ENCODE measurements at regions not wholly inside any gene's neighbourhood (a gene's known extent, or its start where the extent isn't known, plus 50 kb on each side); places are given as distances from the start of the nearest gene placed in this dataset.
"Not testable (repeated sequence)": the region's sequence is repeated elsewhere in the genome, so short reads cannot be mapped to it uniquely, and the experiment has no call there.

DNA sequence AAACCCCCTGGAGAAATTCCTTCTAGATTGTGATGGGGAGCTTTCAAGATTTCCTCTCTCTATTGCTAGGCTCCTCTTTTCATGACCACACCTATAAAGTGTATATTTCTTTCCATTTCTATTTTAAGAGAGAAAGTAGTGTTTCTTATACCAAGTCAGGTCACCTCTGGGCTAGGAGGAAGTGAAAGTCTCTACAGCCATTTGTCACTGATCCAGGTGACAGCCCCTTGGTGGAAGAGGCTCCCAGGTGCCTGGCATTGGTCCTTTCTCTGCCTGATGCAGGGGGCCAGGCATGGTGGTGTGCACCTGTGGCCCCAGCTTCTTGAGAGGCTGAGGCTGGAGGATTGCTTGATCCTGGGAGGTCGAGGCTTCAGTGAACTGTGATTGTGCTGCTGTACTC, 64.7 kb downstream of the DHCR7 start:
- DNase-seq: no peak

DNA sequence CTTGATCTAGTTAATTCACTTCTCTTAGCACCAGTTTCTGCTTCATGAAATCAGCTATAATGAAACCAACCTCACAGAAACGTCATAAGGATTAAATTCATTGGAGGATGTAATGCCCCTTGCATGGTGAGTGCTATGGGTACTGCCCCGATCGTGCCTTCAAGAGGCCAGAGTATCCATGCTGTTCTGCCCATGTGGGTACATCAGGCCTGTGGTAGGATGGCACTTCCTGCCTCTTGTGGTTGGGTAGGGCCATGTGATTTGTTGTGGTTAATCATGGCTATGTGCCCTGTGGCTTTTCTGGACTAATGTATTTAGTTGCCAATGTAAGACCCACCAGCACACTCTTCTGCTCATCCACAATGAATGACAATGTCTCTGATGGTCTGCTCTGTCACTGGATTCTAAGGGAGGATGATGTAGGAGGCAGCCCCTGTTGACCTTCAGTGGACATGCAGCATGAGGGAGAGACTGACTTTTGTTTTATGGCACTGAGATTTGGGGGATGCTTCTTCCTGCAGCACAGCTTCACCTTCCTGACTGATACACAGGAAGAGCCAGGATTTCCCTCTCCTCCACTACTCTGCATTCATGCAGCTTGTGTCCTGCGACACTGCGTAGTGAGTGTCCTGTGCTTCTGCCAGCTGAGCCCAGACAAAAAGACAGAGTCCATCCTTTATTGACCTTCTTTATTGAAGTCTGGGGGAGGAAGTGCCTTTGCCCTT, 66.2 kb downstream of the DHCR7 start:
- no peak for DNase-seq

DNA sequence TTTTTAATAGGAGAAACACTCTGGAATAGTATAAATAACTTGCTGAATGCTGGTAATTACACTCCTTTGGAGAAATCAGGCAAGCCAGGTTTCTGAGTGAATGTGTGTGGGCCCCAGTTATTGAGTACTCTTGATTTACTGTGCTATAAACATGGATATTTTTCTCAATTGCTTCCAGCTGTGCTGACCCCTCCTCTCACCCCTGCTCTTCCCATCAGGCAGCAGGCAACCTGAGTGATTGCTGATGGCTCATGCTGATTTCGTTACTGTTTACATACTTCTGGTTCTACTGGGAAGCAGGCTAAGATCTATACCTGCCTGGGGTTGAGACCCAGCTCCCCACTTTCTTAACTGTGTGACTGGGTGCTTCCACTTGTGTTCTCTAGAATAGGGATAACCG, 68.5 kb downstream of the DHCR7 start:
- DNase-seq: peak; percentile 75

GRCh38 chr11:71373791-71374454, 74.3 kb downstream of the DHCR7 start:
- no peak for DNase-seq

DNA sequence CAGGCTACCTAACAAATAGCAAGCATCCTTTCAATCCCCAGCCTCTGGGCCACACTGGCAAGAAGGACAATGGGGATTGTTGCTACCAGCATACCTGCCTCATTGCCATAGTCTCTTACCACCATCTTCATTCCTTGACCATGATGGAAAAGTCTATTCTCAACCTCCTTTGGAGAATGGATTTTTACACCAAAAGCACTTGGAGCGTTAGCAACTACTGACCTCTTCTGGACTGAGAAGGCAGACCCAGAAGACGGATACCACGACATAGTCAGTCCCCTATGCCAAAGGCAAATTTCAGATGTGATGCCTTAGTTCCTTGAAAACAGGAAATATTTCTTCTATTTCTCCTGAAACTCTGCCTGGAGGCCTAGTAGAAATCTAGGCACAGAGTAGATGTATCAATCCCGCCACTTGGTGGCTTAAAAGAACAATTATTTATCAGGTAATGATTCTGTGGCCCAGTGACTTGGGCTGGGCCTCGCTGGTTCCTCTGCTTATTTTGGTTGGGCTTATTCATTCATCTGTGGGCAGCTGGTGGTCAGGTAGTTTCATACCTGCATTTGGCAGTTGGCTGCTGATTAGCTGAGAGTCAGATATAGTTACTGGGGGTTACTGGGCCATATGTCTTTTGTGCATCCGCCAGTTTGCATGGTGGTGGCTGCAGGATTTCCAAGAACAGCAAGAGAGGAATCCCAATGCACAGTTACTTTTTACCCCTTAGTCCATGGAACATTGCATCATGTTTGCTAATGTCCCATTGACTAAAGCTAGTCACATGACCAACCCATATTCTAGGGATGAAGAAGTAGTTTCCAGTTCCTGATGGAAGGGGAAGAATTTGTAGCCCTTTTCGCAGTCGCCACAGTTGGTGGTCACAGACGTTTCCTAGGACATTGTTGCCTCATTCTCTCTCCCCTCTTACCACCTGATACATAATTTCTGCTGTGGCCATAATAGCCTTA, 75.2 kb downstream of the DHCR7 start:
- no peak for DNase-seq

GRCh38 chr11:71371674-71372069, 76.5 kb downstream of the DHCR7 start:
- no peak for DNase-seq

DNA sequence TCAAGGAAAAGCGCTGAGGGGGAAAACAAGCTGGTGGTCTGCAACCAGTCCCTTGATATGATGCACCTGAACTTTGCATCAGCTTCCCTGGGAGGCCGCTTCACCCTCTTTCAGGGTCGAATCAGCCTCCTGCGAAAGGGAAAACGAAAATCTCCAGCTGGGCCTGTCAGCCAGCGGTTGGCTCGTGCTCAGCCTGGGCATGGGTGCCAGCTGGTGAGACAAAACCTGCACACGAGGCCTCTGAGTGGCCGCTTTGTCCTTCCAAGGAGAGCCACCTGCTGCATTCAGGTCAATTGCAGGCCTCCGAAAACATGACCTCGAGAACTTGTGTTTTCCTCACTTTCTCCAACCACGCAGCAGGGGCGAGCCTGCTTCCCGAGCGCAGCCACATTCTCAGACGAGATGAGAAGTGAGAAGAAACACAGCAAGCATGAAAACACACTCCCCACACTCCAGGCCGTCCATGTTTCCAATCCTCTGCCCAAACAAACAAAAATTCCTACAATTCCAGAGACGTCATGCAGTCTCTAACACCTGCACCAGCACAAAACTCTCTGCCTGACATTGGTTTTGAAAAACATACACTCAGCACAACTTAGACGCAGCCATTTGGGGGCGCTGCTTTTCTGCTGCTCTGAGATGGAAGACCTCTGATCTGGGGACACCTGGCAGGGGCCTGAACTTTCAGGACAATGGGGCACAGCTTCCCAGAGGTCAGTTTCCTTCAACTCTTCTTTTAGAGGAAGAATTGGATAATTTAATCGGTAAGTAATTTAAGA, 77.1 kb downstream of the DHCR7 start:
- DNase-seq: no peak

DNA sequence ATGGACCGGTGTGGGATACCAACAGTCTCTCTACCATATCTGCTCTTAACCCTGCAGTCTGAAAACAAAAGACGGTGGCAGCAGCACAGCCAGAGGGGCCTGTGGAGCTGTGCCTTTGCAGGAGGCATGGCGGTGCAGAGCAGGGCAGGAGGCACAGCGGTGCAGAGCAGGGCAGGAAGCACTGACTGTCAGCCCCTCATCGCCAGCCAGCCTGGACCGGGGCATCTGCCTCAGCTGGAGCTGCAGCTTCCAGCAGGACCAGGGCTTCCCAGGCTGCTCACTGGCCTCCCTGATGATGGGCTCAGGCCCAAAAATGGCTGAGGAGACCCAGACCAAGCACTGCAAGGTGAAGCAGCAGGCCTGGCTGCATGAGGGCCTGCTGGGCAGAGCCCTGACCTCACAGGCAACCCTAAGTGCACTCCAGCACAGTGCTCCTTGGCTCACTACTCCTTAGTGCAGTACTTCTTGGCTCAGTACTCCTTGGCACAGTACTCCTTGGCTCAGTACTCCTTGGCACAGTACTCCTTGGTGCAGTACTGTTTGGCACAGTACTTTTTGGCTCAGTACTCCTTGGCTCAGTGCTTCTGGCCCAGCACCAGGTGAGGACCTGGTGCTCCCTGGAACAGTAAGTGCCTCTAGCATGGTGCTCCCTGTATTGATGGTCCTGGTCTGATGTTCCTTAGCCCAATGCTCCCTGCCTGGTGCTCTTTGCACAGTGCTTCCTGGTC, 78.0 kb downstream of the DHCR7 start:
- no peak for DNase-seq

- DNase-seq: no peak
Observed at GRCh38 chr11:71369411-71369810, 78.8 kb downstream of the DHCR7 start.

DNA sequence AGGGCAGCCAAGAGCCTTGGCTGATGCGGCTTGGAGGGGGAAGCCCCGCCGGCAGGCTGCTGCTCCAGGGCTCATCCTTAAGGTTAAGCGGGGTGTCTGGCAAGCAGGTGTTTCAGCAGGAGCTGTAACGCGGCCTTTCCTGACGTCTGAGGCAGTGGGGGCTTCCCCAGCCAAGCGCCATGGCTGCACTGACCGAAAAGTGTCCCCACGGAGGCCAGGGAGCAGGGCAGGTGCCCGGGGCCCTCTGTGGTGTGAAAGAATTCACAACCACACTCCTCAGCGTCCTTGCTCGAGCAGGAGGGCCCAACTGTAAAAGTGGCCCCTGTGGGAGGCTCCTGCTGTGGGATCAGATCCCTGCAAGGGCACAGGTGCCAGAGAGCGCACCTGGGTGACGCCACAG, 79.2 kb downstream of the DHCR7 start:
- no peak for DNase-seq

DNA sequence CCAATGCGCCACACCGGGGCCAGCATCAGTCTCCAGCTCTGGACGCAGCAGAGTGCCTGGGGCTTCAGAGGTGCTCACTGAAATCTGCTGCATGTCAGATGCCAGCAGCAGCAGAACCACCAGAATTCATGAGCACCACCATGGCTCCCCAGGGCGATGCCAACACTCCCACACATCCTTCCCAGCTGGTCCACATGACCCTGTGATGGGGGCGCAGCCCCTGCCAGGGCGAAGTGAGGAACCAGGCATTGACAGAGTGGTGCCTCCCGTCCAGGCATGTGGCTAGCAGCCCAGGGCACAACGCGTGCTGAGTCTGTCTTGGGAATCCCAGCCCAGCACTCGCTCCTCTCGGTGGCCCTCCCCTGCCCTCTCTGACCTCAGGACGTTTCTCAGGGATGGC, 80.4 kb downstream of the DHCR7 start:
- no peak for DNase-seq

DNA sequence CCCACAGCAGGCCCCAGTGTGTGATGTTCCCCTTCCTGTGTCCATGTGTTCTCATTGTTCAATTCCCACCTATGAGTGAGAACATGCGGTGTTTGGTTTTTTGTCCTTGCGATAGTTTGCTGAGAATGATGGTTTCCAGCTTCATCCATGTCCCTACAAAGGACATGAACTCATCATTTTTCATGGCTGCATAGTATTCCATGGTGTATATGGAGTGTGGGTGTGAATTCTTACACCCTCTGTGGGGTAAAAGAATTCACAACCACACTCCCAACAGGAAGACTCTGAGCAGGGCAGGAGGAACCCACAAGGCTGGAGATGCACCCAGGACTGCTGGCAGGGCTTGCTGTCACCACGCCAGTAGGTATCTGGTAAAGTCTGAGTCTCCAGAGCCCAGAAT, 80.9 kb downstream of the DHCR7 start:
- DNase-seq: not testable (repeated sequence)

DNA sequence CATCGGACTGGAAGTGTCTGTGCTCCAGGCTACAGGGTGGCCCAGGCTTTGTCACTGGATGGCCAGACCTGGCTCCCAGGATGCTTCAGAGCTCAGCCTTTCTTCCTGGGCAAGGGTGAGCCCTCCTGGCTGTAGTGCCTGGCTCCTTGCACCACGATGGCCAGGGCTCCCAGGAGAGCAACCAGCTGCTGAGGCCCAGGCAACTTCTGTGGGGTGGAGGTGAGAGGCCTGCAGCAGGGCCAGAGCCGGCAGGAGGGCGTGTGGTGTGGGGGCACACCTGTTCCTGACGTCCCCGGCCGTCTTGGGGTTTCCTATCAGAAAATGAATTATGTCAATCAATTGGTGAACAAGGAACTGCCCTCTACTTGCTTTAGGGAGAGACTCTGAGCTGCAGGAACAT, 82.1 kb downstream of the DHCR7 start:
- DNase-seq: no peak

DNA sequence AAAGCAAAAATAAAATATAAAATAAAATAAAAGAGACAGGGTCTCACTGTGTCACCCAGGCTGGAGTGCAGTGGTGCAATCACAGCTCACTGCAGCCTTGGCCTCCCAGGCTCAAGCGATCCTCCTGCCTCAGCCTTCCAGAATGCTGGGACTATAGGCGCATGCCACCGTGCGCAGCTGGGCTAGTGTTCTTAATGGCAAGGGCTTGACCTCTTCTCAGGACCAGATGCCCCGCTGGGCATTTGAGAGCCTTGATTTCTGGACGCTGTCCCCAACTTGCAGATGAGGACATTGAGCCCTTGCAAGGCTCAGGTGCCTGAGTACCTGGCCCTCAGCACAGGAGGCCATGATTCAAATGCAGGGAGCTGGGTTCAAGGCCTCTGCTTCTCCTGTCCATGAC, 82.6 kb downstream of the DHCR7 start:
- DNase-seq: no peak

DNA sequence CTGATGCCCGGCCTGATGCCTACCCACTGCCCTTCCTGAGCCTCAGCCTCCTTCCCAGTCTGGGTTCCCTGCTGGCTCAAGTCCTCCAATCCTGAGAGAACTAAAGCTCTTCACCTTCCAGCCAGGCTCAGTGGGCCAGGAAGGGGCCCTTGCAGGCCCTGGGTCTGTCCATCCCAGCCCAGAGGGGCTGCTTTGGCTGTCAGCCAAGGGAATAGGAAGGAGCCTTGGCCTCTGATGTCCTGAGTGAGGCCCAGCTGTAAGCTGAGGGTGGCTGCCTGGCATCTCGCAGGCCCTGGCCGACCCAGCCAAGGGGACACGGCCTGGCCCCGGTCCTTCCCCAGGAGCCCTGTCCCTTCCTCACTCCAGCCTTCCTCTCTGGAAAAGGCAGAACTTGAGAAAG, 83.4 kb downstream of the DHCR7 start:
- DNase-seq: no peak

- no peak for DNase-seq
Observed at GRCh38 chr11:71364176-71364671, 84.0 kb downstream of the DHCR7 start.

DNA sequence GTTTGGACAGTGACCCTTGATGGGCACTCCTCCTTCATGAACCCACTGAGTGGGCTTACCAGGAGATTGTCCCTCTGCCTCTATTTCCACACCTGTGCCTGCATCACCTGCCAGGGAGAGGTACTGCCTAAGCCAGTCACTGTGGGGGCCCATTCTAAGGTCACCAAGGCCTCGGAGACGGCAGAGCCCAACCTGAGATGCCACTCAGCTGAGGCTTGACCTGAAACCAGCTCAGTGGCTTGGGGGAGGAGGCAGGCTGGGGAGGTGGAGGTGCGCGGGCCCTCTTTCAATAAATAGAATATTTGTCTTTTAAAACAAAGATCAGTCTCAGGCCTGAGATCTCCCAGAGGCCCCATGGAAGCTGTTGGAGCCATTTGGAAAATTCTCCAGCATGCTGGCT, 84.5 kb downstream of the DHCR7 start:
- no peak for DNase-seq

DNA sequence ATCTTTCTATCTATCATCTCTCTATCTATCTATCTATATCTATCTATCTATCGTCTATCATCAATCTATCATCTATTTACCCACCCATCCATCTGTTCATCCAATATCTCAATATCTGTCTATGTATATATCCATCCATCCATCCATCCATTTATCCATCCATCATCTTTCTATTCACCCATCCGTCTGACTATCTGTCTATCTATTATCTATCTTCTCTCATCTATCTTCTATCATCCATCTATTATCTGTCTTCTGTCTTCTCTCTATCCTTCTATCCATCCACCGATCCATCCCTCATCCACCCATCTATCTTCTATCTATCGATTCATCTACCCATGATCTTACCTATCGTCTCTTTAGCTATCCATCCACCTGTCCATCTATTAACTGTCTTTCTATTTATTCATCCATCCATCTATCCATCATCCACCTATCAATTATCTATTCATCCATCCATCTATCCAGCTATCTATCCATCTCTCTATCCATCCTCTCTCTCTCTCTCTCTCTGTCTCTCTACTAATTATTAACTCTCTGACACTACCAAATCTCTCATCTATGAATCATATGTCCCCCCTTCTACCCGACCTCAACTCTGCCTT, 89.1 kb downstream of the DHCR7 start:
- no peak for DNase-seq

- DNase-seq: no peak
Observed at GRCh38 chr11:71358122-71358728, 90.0 kb downstream of the DHCR7 start.

GRCh38 chr11:71357414-71357813, 90.8 kb downstream of the DHCR7 start:
- no peak for DNase-seq

GRCh38 chr11:71356904-71357303, 91.3 kb downstream of the DHCR7 start:
- no peak for DNase-seq

All from NCI-H1105 treated with DMSO at 0.1 percent for 48 hours (cell line).